ENCODE measurements at regions not wholly inside any gene's neighbourhood (a gene's known extent, or its start where the extent isn't known, plus 50 kb on each side); places are given as distances from the start of the nearest gene placed in this dataset.

DNA sequence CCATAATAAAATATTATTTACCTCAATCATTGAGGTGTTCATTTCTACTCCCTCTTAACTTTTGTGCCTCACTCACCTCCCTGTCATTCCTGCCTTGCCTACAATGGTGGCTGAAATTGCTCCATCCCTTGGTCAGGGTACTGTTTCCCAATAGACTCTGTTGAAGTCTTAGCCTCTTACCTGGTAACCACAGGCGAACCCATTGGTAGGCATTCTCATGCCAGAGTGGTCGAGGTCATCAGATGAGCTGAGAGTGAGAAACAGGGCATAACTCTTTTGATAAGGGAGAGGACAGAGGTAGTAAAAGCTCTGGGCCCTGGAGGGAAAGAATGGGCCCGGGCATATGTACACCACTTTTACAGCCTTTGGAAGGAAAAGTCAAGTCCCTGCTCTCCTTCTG is 265.6 kb downstream of the ARRDC4 start:
- TF ChIP-seq POLR2AphosphoS5 (IDR thresholded peaks at IDR 0.05) (no peak), EP300 (IDR thresholded peaks at IDR 0.05) (no peak), POLR2A (IDR thresholded peaks at IDR 0.05) (no peak)
- TF ChIP-seq, protein P1, sequence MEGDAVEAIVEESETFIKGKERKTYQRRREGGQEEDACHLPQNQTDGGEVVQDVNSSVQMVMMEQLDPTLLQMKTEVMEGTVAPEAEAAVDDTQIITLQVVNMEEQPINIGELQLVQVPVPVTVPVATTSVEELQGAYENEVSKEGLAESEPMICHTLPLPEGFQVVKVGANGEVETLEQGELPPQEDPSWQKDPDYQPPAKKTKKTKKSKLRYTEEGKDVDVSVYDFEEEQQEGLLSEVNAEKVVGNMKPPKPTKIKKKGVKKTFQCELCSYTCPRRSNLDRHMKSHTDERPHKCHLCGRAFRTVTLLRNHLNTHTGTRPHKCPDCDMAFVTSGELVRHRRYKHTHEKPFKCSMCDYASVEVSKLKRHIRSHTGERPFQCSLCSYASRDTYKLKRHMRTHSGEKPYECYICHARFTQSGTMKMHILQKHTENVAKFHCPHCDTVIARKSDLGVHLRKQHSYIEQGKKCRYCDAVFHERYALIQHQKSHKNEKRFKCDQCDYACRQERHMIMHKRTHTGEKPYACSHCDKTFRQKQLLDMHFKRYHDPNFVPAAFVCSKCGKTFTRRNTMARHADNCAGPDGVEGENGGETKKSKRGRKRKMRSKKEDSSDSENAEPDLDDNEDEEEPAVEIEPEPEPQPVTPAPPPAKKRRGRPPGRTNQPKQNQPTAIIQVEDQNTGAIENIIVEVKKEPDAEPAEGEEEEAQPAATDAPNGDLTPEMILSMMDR (IDR thresholded peaks at IDR 0.05), result no peak
- H3K4me1 ChIP-seq, result no peaks in the 10 kb centered on the region
- H3K27ac ChIP-seq, result no peak overlapping the region
- DNase-seq, result no peak
- 66 to 87% methylated on average over 3 of the region's 3 CpGs for WGBS, 2 donors
- no peaks in the 10 kb centered on the region for H3K9me3 ChIP-seq
- intact Hi-C loops (cut with DNase I), result no loop called here
- no peak overlapping the region for H3K4me3 ChIP-seq
- no peaks in the 10 kb centered on the region for H3K27me3 ChIP-seq
- no peaks in the 10 kb centered on the region for H3K36me3 ChIP-seq

DNA sequence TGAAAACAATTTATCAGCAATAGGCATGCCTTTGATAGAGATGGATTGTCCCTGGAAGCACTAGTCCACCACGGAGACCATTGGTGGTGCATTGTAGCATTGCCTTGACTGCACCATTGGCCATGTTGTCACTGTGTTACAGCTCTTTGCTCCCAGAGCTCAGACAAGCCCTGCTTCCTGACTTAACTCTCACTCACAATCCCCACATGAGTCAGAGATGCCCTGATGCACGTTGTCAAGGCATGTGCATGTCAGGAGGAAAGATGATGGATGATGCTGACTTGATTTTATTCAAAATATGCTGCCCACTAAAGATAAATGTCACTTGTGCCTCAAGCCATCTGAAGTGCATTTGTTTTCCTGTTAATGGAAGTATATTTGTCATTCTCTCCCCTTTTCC is 266.1 kb downstream of the ARRDC4 start:
- Histone ChIP-seq H3K4me1 (no peaks in the 10 kb centered on the region), H3K27ac (no peak overlapping the region), H3K4me3 (no peak overlapping the region), H3K36me3 (no peaks in the 10 kb centered on the region), H3K9me3 (no peaks in the 10 kb centered on the region), H3K27me3 (no peaks in the 10 kb centered on the region)
- TF ChIP-seq POLR2A (IDR thresholded peaks at IDR 0.05), result no peak
- TF ChIP-seq EP300 (IDR thresholded peaks at IDR 0.05), result no peak
- no peak for TF ChIP-seq POLR2AphosphoS5 (IDR thresholded peaks at IDR 0.05)
- TF ChIP-seq, protein P1 (IDR thresholded peaks at IDR 0.05), result no peak
- DNase-seq, result no peak
- 24 to 54% methylated on average over 2 of the region's 2 CpGs for WGBS, 2 donors
- intact Hi-C loops (cut with DNase I), result no loop called here

DNA sequence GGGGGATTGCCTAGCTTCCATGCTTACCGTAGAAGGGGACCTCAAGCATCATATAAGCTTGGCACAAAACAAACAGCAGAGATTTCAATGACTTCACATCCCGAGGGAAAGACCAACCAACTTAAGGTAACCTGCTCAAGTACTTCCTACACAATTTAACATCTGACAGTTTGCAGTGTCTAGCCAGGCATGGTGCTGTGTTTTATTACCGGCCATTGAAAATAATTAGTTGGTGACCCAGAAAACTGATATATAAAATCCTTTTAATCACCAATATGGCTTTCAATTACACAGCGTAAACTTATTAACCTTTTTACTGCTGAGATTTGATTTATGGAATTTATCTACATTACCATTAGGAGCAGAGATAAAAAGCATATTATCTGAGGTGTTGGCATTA is 268.3 kb downstream of the ARRDC4 start:
- Histone ChIP-seq H3K27ac (no peak overlapping the region), H3K9me3 (no peaks in the 10 kb centered on the region), H3K4me3 (no peak overlapping the region), H3K27me3 (no peaks in the 10 kb centered on the region), H3K4me1 (no peaks in the 10 kb centered on the region), H3K36me3 (no peaks in the 10 kb centered on the region)
- intact Hi-C loops (cut with DNase I), result no loop called here
- 72 to 78% methylated on average over 4 of the region's 4 CpGs for WGBS, 2 donors
- no peak for TF ChIP-seq EP300 (IDR thresholded peaks at IDR 0.05)
- TF ChIP-seq POLR2AphosphoS5 (IDR thresholded peaks at IDR 0.05), result no peak
- TF ChIP-seq, protein P1 (IDR thresholded peaks at IDR 0.05), result no peak
- TF ChIP-seq POLR2A (IDR thresholded peaks at IDR 0.05), result no peak
- DNase-seq, result no peak

DNA sequence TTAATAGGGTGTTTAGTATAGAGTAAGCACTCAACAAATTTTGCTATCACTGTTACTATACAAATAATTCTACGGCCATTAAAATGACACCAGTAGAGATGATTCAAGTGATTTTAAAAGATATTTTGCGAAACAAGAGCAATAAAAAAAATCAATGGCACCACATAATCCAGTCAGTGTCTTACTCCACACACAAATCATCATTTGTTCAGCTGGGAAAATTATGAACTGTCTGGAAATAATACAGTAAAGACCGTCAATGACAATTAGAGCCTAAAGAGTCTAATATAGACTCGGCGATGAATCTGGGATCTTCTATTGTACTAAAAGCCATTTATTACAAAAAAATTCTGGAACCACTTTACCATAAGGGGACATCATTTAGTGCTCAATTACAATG is 270.5 kb downstream of the ARRDC4 start:
- Histone ChIP-seq H3K36me3 (no peaks in the 10 kb centered on the region), H3K27ac (no peak overlapping the region), H3K4me1 (no peaks in the 10 kb centered on the region), H3K4me3 (no peak overlapping the region), H3K9me3 (no peaks in the 10 kb centered on the region), H3K27me3 (no peaks in the 10 kb centered on the region)
- no peak for DNase-seq
- intact Hi-C loops (cut with DNase I), result no loop called here
- TF ChIP-seq POLR2A (IDR thresholded peaks at IDR 0.05), result no peak
- no peak for TF ChIP-seq EP300 (IDR thresholded peaks at IDR 0.05)
- TF ChIP-seq, protein P1 (IDR thresholded peaks at IDR 0.05), result no peak
- no peak for TF ChIP-seq POLR2AphosphoS5 (IDR thresholded peaks at IDR 0.05)
- 92 to 93% methylated on average over 5 of the region's 5 CpGs for WGBS, 2 donors

DNA sequence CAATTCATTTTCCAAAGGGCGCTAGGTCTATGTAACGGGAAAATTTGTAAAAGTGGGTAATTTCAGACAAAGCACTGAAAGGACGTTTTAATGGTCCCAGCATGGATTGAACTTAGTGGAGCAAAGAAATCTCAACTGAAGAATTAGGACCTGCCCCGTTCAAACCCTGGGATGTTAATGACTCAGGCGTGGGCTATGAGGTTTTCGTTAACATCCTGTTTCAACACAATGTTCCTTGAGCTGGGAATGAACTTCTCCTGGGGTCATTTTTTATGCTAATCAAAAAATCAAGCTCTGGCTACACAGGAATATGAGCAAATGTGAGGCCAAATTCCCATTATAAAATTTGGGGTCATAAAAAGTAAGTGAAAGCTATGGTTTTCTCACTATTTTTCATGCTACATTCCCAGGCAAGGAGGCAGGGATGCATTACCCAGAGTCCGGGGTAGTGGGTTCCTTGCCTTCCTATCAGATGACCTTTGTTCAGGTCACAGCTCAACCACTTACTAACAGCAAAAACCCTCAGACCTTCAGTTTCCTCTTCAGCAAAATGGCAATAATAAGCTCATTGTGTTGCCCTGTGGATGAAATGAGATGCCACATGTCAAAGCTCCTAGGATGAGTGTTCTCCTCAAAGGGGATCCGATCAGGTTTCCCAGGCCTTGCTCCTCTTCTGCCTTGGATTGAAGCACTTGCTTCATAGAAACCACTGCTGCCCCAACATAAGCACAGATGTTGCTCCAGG is 271.4 kb downstream of the ARRDC4 start:
- WGBS, 2 donors, result 69 to 70% methylated on average over 8 of the region's 8 CpGs
- no peak for TF ChIP-seq EP300 (IDR thresholded peaks at IDR 0.05)
- no peak for TF ChIP-seq POLR2A (IDR thresholded peaks at IDR 0.05)
- no peak for TF ChIP-seq POLR2AphosphoS5 (IDR thresholded peaks at IDR 0.05)
- TF ChIP-seq, protein P1 (IDR thresholded peaks at IDR 0.05), result no peak
- intact Hi-C loops (cut with DNase I), result no loop called here
- H3K27ac ChIP-seq, result no peak overlapping the region
- H3K4me1 ChIP-seq, result no peaks in the 10 kb centered on the region
- no peaks in the 10 kb centered on the region for H3K9me3 ChIP-seq
- DNase-seq, result no peak
- H3K4me3 ChIP-seq, result no peak overlapping the region
- no peaks in the 10 kb centered on the region for H3K27me3 ChIP-seq
- no peaks in the 10 kb centered on the region for H3K36me3 ChIP-seq

Measured in sigmoid colon (tissue), 6 donors.